ENCODE measurements at regions not wholly inside any gene's neighbourhood (a gene's known extent, or its start where the extent isn't known, plus 50 kb on each side); places are given as distances from the start of the nearest gene placed in this dataset.

GRCh38 chr20:48096957-48097890, 311.9 kb upstream of the SULF2 start:
- Histone ChIP-seq H3K9me3 (ENCODE audit: low read depth) (no peaks in the 10 kb centered on the region), H3K36me3 (no peaks in the 10 kb centered on the region), H3K27ac (no peak overlapping the region), H3K4me1 (ENCODE audit: low read depth) (no peaks in the 10 kb centered on the region), H3K4me3 (no peak overlapping the region), H3K27me3 (no peaks in the 10 kb centered on the region)
- no peak for TF ChIP-seq CTCF (IDR thresholded peaks at IDR 0.05; ENCODE audit: low read depth, low read length)
- DNase-seq (ENCODE audit: low read depth in 1 of 2, low spot score in 1 of 2), result no peak

- no peaks in the 10 kb centered on the region for H3K36me3 ChIP-seq
- H3K4me3 ChIP-seq, result no peak overlapping the region
- no peaks in the 10 kb centered on the region for H3K9me3 ChIP-seq (ENCODE audit: low read depth)
- no peak for TF ChIP-seq CTCF (IDR thresholded peaks at IDR 0.05; ENCODE audit: low read depth, low read length)
- DNase-seq (ENCODE audit: low read depth in 1 of 2, low spot score in 1 of 2), result no peak
- no peaks in the 10 kb centered on the region for H3K27me3 ChIP-seq
- no peaks in the 10 kb centered on the region for H3K4me1 ChIP-seq (ENCODE audit: low read depth)
- H3K27ac ChIP-seq, result no peak overlapping the region
Measured at GRCh38 chr20:48096212-48096875, 311.1 kb upstream of the SULF2 start.

- H3K27ac ChIP-seq, result no peak overlapping the region
- no peak for TF ChIP-seq CTCF (IDR thresholded peaks at IDR 0.05; ENCODE audit: low read depth, low read length)
- no peaks in the 10 kb centered on the region for H3K4me1 ChIP-seq (ENCODE audit: low read depth)
- H3K4me3 ChIP-seq, result no peak overlapping the region
- H3K27me3 ChIP-seq, result no peaks in the 10 kb centered on the region
- H3K36me3 ChIP-seq, result no peaks in the 10 kb centered on the region
- no peak for DNase-seq (ENCODE audit: low read depth in 1 of 2, low spot score in 1 of 2)
- H3K9me3 ChIP-seq (ENCODE audit: low read depth), result no peaks in the 10 kb centered on the region
Measured at GRCh38 chr20:48094944-48095343, 309.7 kb upstream of the SULF2 start.

GRCh38 chr20:48094196-48094749, 309.0 kb upstream of the SULF2 start:
- no peak for DNase-seq (ENCODE audit: low read depth in 1 of 2, low spot score in 1 of 2)
- H3K4me3 ChIP-seq, result no peak overlapping the region
- no peak for TF ChIP-seq CTCF (IDR thresholded peaks at IDR 0.05; ENCODE audit: low read depth, low read length)
- no peak overlapping the region for H3K27ac ChIP-seq
- H3K9me3 ChIP-seq (ENCODE audit: low read depth), result no peaks in the 10 kb centered on the region
- no peaks in the 10 kb centered on the region for H3K27me3 ChIP-seq
- H3K36me3 ChIP-seq, result no peaks in the 10 kb centered on the region
- no peaks in the 10 kb centered on the region for H3K4me1 ChIP-seq (ENCODE audit: low read depth)

GRCh38 chr20:48092596-48093280, 307.5 kb upstream of the SULF2 start:
- TF ChIP-seq CTCF (IDR thresholded peaks at IDR 0.05; ENCODE audit: low read depth, low read length), result no peak
- H3K27ac ChIP-seq, result no peak overlapping the region
- no peaks in the 10 kb centered on the region for H3K9me3 ChIP-seq (ENCODE audit: low read depth)
- H3K4me3 ChIP-seq, result no peak overlapping the region
- H3K27me3 ChIP-seq, result no peaks in the 10 kb centered on the region
- H3K4me1 ChIP-seq (ENCODE audit: low read depth), result no peaks in the 10 kb centered on the region
- no peaks in the 10 kb centered on the region for H3K36me3 ChIP-seq
- DNase-seq (ENCODE audit: low read depth in 1 of 2, low spot score in 1 of 2), result no peak
